GM10248 (cell line): ENCODE measurements at regions not wholly inside any gene's neighbourhood (a gene's known extent, or its start where the extent isn't known, plus 50 kb on each side); places are given as distances from the start of the nearest gene placed in this dataset.

ENCODE experiments used
- CTCF ChIA-PET: fragments of 300-600 bp; sonication (Branson Sonifier 250); formaldehyde crosslinking; extraction: SDS; loops from one replicate; lab custom pipeline; 2021; ENCODE audit warnings: antibody characterized with exemption; lab: Yijun Ruan, JAX
- POLR2A ChIA-PET: fragments of 350-650 bp; sonication (Branson Sonifier 250); formaldehyde crosslinking; extraction: SDS; loops from one replicate; lab custom pipeline; 2020; ENCODE audit warnings: antibody characterized with exemption; lab: Yijun Ruan, JAX
- DNase-seq: peaks from one replicate; pipeline ENCODE4 v3.0.0; 2012; ENCODE audit errors: extremely low spot score
- TF ChIP-seq, protein P1 (sequence below): IDR thresholded peaks from 2 replicates; pipeline ENCODE4 v1.5.1; 2012; ENCODE audit warnings: mild to moderate bottlenecking, low read depth; ENCODE audit errors: extremely low read depth, missing control alignments, control extremely low read depth

DNA sequence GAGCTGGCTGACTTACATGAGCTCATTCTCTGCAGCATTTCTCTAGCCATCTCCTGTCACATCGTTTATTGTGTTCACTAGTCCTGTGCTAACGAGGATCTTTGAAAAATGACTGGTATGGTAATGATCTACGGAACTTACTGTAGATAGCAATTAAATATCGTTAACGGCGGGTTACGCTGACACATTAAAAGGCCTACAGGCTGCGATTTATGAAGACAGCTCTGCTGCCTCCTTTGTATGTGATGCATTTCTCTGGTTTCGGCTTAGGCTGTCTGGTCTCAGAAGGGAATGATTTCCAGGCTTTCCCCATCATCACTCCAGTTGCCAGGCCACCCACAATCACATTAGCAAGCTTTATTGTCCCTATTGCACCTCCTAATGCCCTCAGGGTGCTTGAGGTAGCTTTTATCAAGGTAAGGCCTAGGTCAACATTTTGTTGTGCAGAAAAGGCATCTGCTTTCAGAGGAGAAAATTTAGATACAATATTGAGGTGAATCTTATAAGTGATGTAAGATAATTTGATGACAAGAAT is 284.4 kb downstream of the SOX11 start:
- no peak for DNase-seq
- CTCF ChIA-PET = no interaction called here
- POLR2A ChIA-PET = no interaction called here
- TF ChIP-seq, protein P1, sequence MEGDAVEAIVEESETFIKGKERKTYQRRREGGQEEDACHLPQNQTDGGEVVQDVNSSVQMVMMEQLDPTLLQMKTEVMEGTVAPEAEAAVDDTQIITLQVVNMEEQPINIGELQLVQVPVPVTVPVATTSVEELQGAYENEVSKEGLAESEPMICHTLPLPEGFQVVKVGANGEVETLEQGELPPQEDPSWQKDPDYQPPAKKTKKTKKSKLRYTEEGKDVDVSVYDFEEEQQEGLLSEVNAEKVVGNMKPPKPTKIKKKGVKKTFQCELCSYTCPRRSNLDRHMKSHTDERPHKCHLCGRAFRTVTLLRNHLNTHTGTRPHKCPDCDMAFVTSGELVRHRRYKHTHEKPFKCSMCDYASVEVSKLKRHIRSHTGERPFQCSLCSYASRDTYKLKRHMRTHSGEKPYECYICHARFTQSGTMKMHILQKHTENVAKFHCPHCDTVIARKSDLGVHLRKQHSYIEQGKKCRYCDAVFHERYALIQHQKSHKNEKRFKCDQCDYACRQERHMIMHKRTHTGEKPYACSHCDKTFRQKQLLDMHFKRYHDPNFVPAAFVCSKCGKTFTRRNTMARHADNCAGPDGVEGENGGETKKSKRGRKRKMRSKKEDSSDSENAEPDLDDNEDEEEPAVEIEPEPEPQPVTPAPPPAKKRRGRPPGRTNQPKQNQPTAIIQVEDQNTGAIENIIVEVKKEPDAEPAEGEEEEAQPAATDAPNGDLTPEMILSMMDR = no peak

DNA sequence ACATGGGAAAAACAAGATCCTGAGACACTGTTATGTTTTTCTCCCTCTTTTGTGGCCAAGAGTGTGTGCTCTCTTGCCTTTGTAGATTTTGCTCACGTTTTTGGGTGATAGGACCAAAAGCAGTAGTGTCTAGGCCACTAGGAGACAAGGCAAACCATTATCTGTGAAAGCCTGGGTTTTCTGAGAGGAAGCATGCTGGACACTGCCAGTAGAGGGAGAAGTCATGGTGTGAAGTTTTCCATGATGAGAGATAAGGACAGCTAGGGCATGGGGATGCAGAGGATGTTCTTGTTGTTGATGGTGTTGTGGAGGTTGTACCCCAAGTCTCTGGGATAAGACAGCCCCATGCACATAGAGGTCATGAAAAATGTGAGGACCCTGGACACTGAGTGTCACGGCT is 285.3 kb downstream of the SOX11 start:
- POLR2A ChIA-PET = no interaction called here

DNA sequence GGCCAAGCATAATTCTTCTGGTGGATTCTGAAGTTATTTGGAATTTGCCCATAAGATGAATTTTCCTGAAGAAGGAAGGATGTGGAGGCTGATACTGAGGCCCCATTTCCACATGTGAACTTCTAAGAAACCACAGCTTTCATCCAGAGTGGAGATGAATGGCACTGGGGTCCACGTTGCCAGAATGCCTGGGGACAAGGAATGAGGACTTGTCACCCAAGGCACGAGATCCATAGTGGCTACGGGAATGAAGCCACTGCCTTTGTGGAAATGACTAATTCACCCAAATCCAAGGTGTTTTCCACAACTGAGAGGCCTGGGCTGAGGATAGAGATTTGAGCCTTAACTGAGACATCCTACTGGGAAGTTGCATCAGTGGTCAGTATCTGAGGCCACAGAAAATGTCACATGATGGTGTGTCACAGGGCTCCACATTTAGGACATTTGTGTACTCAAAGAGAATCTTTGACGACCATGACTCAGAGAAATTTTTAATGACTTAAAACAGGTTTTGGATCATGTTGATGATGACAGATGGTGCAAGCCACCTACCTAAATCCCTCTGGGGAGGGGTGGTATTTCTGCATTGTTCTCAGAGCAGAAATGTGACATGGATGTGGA is 286.1 kb downstream of the SOX11 start:
- ChIA-PET CTCF (no interaction called here), POLR2A (no interaction called here)
- peak; percentile 1 for DNase-seq
- TF ChIP-seq, protein P1 = no peak

More for the DNA sequence above, 285.3 kb downstream of the SOX11 start:
- CTCF ChIA-PET = no interaction called here
- peak; percentile 0 for DNase-seq
- TF ChIP-seq, protein P1 = no peak

DNA sequence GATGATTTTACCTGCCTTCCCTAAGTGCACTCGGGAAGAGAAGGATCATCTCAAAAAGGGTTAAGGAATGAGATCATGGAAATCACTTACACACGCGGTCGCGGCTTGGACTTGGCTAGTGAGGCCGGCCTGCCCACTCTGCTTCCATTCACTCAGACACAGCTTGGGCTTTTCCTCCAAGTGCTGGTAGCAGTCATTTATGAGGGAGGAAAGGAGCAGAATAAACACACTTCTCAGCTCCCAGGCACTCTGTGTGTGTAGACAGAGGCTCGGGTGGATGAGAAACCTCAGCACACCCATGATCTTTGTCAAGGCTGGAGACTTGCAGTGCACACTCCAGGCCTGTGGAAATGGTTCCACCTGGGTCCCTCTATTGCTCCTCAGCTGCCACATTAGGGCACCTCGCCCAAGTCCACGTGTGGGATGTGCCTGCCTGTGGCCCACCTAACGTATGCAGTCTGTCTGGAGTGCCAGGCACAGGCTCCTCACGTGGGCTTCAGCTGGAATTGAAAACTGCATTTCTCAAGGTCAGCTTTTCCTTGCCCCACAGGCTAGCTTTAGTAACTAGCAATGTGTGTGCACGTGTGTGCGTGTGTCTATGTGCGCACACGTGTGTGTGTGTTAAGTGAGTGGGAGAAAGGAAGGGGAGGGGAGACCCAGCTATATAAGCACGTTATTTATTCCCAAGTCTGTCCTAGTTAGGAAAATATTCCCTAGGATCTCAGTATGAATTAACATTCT is 288.4 kb downstream of the SOX11 start:
- TF ChIP-seq, protein P1 = no peak
- DNase-seq = no peak
- CTCF ChIA-PET = interaction anchor here (1.2 kb wide), 1 partner anchor 9 kb away, joined by 3 read pairs; no protein-coding TSS in a partner anchor
- POLR2A ChIA-PET = no interaction called here

DNA sequence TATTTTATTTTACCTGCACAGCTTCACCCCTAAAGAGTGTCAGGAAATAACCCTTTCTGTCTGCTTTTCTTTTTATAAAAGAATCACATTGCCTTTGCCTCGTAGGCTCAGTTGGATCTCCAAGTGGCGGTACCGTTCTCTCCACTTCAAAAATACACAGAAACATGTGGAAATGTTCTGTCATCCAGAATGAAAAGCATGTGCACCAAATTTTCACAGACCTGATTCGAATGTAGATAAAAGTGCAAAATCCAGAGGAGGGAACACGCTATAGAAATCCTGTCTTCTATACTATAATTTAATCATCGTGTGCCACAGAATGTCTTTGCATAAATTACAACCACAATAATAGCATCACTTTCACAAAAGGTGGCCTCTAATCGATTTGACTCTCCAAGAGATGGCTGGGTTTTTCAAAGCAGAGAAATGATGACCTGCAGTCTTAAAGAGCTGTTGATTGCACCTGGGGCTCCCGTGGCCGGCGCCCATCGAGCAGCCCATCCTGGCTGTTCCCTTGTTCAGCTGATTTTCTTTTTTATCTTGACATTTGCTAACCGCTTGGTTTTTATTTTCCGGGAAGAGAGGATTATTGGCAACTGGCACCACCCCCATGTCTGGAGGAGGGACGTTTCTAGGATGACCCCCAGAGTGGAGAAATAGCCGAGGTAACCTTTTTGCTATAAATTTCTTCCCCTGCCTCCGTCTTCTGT is 290.2 kb downstream of the SOX11 start:
- no peak for DNase-seq
- TF ChIP-seq, protein P1 = no peak
- CTCF ChIA-PET = no interaction called here
- POLR2A ChIA-PET = no interaction called here

DNA sequence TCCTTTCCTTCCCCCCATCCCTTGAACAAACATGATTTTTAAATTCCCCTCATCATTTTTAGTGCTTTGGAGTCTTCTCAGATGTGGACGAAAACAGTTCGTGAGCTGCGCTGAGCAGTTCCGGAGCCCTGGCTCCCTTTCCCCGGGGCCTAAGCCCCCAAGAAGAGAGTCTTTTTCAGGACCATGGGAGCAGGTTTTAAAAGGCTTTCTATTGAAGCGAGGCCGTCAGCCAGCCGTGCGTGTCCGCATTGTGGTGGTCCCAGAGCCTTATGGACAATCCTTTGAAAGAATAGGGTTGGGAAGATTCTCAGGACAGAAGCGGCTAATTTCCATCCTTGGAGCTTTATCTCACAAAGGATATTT is 290.7 kb downstream of the SOX11 start:
- CTCF ChIA-PET = no interaction called here
- DNase-seq = no peak
- POLR2A ChIA-PET = no interaction called here
- TF ChIP-seq, protein P1 = no peak
